HG03575 (cell line): ENCODE measurements at regions not wholly inside any gene's neighbourhood (a gene's known extent, or its start where the extent isn't known, plus 50 kb on each side); places are given as distances from the start of the nearest gene placed in this dataset.
"Not testable (repeated sequence)": the region's sequence is repeated elsewhere in the genome, so short reads cannot be mapped to it uniquely, and the experiment has no call there.

Experiments
- ATAC-seq: cut with Tn5 transposase; IDR thresholded peaks from one replicate; pipeline ENCODE4 v1.9.1; 2021; ENCODE audit not compliant: unreplicated experiment, insufficient number of reproducible peaks, low FRiP score; ENCODE audit errors: extremely low read depth

DNA sequence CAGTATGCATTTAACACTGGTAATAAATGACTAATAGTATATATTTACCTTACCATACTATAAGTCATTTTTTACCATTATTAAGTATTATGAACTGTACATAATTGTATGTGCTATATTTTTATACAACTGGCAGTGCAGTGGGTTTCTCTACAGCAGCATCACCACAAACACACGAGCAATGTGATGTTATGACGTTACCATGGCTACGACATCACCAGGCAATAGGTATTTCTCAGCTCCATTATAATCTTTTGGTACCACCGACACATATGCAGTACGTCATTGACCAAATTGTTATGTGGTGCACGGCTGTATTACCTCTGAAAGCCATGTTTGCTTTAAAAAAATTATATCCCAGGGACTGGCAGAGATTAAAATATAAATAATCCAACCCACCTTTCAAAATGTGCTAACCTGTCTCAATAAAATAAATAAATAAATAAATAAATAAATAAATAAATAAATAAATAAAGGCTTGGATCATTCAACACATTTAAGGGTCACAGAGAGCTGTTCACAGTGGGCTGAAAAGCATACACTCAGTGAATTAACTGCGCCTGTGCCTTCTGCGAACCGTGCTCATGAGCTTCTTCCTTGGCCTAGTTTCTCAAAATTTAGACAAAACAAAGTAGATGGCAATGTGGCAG, 121.4 kb upstream of the SLC35F3 start:
- no peak for ATAC-seq

DNA sequence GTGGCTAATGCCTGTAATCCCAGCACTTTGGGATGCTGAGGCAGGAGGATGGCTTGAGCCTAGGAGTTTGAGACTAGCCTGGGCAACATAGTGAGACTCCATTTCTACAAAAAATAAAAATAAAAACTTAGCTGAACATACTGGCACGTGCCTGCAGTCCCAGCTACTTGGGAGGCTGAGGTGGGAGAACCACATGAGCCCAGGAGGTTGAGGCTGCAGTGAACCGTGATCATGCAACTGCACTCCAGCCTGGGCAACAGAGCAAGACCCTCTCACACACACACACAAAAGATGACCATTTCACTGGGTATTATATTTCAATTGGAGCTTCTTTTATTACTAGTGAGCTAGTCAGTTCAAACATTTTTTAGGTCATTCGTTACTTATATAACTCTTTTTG, 116.9 kb upstream of the SLC35F3 start:
- ATAC-seq, result no peak

DNA sequence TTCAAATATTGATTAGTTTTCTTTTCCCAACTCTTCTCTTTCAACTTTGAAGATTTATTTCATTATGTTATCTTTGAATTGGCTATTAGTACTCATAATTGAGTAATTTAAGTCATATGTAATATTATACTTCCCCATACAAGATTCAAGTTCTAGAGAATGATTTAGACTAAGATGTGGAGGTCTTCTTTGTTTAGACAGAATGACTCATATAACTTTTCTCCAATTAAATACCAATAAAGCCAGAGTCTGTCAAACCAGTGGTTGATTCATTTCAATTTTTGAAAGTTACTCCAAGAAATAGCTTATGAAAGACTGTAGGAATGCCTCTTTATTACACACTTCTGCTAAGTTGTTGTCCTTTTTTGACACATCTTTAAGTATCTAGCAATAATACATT, 115.8 kb upstream of the SLC35F3 start:
- ATAC-seq, result no peak

DNA sequence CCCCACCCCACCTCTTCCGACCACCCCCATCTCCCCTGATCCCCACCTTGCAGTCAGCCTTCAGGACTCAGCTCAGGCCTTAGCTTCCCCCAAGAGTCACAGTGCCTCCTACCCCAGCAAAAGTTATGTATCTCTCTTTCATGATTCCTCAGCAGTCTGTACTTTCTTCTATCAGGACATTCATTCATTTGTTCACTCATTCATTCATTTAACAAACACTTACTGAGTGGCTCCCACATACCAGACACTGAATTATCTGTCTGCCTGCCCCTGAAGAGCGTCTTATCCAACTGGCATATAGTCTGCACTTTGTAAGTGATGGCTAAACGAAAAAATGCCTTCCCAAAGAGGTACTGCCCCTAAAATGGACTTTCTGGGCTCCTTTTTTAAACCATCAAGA, 114.4 kb upstream of the SLC35F3 start:
- no peak for ATAC-seq

DNA sequence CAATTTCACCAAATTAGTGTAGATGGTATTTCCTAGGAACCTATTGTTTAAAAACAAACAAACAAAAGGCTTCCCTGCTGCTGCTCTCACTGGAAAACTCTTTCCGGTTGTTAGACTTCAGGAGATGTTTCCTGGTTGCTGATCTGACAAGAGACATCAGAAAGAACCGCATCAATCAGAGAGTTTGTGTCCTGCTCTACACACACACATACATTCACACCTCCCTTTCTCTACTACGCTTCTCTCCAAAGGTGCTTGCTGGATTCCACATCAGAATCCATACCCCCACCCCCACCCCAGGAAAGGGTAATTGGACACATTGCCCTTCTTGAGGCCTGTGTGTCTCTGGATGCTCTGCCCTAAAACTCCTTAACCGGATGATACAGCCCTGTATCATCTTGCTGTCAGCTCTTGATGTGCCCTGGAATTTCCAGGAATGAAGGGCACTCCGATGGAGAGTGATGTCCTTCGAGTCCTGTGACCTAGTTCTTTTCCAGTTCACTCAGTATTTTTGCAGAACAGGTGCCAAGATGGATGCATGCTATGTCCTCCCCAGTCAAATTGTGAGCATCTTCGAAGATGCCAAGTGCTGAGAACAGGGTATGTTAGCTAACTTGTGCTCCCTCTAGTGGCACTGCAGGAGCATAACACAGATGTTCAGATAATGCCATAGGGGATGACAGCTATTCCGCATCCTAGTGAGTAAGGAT, 113.7 kb upstream of the SLC35F3 start:
- peak; percentile 79 for ATAC-seq

DNA sequence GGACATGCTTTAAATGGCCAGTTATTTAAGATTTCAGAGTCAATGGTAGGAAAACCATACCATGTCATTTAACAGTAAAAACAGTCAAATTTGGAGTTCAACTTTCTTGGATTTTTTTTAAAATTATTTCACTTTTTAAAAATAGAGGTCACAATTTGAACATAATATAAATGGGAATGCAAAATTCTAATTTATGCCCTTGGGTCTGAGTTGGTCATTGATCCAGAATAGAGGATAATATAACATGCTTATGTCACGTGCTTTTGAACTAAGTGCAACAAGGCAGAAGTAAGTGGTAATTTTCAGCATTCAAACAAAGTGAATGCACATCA, 113.1 kb upstream of the SLC35F3 start:
- no peak for ATAC-seq

DNA sequence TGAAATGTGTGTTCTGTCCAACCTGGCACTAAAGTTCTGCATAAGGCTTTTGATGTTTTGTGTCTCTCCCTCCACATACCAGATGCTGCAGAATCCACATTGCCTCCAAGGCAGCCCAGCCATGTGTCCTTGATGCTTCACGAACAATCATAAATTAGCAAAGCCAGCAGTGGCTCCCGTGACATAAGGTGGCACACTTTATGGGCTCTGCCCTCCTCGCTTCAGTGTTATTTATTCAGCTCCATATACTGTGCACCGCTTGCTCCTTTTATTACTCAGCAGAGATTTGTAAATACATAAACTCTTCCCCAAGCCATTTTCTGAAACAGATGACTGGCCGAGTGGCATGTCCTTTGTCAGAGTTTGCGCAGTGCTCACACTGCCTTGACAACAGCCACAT, 112.8 kb upstream of the SLC35F3 start:
- ATAC-seq, result no peak

DNA sequence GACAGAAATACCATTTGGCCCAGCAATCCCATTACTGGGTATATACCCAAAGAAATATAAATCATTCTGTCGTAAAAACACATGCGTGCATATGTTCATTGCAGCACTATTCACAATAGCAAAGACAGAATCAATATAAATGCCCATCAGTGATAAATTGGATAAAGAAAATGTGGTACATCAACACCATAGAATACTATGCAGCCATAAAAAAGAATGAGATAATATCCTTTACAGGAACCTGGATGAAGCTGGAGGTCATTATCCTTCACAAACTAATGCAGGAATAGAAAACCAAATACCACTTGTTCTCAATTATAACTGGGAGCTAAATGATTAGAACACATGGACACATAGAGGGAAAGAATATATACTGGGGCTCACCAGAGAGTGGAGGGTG, 109.6 kb upstream of the SLC35F3 start:
- ATAC-seq, result no peak

DNA sequence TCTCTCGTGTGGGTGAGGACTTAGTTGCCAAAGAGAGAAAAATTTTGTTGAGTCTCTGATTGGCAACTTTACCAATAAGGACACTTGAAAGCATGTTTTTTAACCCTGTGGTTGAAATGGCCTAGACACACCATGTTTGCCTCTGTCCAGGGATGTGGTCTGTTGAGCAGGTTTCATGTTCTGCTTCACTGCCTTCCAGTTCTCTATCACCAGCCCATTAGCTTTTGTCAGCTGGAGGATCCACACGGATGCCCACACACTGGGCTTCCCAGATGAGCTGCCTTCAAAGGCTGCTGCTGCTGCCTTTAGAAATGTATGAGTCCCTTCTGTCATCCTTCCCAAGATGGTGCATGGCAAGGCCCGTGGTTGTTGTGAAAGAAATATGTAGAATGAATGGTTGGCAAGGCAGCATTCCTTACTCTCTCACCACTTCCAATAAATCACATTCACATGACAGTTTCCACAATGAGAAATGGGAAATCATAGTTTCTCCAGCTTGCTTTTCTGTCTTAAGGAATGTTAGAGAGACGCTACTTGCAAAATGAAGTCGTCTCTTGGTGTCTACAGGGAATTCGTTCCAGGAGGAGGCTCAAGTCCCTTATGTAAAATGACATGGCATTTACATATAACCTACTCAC, 108.2 kb upstream of the SLC35F3 start:
- ATAC-seq, result no peak

DNA sequence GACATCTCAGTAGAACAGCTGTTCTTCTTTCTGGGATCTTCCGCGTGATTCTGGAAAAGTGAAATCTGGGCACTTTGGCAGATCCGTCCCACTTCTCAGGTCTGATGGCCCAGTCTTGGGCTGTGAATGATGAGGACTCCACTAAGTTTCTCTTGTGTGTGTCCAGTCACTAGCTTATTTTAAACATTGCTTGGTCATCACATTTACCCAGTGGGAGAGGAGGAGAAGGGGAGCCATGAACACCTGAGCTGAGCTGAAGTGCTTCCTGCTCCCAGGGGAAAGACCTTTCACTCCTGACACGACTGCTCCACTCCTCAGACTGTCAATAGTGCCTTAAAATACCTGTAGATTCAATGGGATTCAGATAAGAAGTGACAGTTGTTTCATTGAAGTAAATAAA, 101.9 kb upstream of the SLC35F3 start:
- ATAC-seq, result no peak

DNA sequence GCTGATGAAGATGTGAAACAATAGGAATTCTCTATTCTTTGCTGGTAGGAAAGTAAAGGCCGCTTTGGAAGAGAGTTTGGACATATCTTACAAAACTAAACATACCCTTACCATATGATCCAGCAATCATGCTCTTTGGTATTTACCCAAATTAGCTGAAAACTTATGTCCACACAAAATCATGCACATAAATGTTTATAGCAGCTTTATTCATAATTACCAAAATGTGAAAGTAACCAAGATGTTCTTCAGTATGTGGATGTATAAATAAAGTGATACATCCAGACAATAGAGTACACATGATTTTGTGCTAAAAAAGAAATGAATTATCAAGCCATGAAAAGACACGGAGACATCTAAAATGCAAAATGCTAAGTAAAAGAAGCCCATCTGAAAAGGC, 98.7 kb upstream of the SLC35F3 start:
- ATAC-seq, result no peak

DNA sequence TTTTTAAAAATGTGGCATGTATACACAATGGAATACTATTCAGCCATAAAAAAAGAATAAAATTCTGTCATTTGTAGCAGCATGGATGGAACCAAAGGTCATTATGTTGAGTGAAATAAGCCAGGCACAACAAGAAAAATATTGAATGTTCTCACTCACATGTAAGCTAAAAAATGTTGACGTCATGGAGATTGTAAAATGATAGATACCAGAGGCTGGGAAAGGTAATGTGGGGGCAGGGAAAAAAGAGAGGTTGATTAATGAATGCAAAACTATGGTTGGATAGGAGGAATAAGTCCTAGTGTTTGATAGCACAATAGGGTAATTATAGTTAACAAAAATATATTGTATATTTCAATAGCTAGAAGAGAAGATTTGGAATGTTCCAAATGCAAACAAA, 89.1 kb upstream of the SLC35F3 start:
- ATAC-seq, result no peak

DNA sequence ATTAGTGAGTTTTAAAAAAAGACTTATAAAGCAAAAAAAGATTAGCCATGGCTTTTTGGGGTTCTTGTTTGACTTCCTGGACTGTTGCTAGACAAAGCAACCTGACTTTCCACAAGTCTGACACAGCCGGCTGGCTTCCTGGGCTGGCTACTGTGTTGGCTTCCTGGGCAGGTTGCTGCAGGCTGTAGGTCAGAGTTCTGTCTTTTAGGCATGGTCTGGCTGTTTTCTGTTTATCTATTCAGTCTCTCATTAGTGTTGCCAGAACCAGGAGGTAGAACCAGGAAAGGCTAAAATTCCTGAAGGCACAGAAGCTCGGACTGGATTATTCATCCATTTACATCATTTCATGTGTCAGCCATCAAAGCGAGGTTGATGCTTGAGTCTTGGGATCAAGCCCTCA, 88.6 kb upstream of the SLC35F3 start:
- ATAC-seq, result no peak

DNA sequence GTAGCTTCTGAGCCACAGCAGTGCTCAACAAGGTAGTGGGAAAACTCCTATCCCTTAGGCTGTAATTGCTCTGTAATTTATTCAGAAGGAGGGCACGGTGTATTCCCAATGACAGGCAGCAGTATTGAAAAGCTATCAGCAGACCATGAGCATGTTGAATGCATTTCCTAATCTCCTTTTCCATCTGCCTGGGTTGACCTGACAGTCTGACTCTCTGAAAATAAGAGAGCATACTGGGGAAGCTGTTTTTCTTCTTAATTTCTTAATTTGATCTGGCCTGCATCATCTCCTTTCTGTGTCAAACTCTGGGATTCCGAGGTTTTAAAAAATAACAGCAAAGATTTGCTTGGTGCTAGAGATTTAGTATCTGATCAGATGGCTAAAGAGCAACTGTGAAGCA, 88.1 kb upstream of the SLC35F3 start:
- ATAC-seq, result no peak

DNA sequence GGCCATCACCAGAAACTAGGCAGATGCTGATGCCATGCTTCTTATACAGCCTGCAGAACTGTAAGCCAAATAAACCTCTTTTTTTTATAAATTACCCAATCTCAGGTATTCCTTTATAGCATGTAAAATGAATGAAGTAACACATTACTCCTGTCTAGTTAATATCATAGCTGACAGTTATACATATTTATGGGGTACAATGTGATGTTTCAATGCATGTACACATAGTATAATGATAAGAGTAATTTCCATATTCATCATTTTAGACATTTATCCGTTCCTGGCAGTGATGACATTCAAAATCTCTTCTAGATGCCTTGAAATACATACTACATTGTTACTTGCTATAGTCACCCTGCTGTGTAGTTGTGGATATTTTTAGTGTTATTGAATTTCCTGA, 85.4 kb upstream of the SLC35F3 start:
- ATAC-seq, result no peak

DNA sequence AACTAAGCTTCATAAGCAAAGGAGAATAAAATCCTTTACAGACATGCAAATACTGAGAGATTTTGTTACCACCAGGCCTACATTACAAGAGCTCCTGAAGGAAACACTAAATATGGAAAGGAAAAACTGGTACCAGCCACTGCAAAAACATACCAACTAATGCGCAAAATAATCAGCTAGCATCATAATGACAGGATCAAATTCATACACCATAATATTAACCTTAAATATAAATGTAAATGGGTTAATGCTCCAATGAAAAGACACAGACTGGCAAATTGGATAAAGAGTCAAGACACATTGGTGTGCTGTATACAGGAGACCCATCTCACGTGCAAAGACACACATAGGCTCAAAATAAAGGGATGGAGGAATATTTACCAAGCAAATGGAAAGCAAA, 80.3 kb upstream of the SLC35F3 start:
- ATAC-seq, result not testable (repeated sequence)

DNA sequence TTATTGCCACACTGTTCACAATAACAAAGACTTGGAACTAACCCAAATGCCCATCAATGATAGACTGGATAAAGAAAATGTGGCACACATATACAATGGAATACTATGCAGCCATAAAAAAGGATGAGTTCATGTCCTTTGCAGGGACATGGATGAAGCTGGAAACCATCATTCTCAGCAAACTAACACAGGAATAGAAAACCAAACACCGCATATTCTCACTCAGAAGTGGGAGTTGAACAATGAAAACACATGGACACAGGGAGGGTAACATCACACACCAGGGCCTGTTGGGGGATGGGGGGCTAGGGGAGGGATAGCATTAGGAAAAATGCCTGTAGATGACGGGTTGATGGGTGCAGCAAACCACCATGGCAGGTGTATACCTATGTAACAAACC, 76.5 kb upstream of the SLC35F3 start:
- ATAC-seq, result not testable (repeated sequence)

DNA sequence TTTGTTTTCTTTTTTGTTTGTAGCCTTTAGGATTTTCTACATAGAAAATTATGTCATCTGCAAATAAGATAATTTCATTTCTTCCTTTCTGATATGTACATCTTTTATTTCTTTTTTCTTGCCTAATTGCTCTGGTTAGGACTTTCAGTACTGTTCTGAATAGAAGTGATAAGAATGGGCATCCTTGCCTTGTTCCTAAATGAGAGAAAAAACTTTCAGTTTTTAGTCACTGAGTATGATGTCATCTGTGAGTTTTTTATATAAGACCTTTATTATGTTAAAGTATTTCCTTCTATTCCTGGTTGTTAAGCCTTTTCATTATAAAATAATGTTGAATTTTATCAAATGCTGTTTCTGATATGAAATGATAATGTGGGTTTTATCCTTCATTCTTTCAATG, 76.0 kb upstream of the SLC35F3 start:
- ATAC-seq, result no peak

DNA sequence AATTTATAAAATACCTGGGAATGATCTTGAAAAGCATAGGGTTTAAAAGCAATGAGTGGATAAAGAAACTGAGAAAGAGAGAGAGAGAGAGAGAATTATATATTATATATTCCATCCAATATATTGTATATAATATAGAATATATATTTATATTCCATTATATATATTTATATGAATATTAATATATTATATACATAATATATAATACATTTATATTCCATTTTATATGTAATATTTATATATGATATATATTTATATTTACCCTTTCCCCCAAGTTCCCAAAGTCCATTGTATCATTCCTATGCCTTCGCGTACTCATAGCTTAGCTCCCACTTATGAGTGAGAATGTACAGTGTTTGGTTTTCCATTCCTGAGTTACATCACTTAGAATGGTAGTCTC, 69.9 kb upstream of the SLC35F3 start:
- no peak for ATAC-seq

DNA sequence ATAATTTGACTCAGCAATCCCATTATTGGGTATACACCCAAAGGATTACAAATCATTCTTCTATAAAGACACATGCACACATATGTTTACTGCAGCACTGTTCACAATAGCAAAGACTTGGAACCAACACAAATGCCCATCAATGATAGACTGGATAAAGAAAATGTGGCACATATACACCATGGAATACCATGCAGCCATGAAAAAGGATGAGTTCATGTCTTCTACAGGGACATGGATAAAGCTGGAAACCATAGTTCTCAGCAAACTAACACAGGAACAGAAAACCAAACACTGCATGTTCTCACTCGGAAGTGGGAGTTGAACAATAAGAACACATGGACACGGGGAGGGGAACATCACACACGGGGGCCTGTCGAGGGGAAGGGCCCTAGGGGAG, 66.3 kb upstream of the SLC35F3 start:
- ATAC-seq, result not testable (repeated sequence)
